Islet precursor cell (in vitro differentiated cells): ENCODE measurements at regions not wholly inside any gene's neighbourhood (a gene's known extent, or its start where the extent isn't known, plus 50 kb on each side); places are given as distances from the start of the nearest gene placed in this dataset.

Experiments
- DNase-seq: peaks from one replicate; pipeline ENCODE4 v3.0.0-alpha.2; 2018

DNA sequence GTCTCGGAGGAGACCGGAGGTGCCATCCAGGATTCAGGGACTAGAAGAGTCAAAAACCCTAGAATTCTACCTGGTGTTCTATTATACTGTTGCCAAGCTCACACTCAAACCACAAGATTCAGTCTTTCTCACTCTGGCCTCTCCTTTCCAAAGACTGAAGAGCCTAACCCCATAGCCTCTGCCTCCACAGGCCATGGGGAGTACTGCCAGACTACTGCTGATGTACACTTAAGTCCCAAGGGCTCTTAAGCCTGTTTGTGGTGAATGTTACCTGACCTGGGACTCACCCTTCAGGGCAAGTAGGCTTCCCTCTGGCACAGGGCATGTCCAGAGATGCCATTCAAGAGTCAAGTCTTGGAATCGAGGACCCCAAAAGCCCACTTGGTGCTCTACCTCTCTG, 58.9 kb upstream of the IRS4 start:
- DNase-seq: no peak
